Erythroblast (primary cell): ENCODE measurements at regions not wholly inside any gene's neighbourhood (a gene's known extent, or its start where the extent isn't known, plus 50 kb on each side); places are given as distances from the start of the nearest gene placed in this dataset.

Source experiments
- GATA1 ChIP-seq: IDR thresholded peaks from 2 replicates; pipeline ENCODE4 v1.6.1; 2011; ENCODE audit warnings: low read depth, mild to moderate bottlenecking, control low read depth, low read length, moderate library complexity
- POLR2A ChIP-seq: IDR thresholded peaks from 2 replicates; pipeline ENCODE4 v1.6.1; 2011; ENCODE audit warnings: mild to moderate bottlenecking, low read length

- TF ChIP-seq POLR2A (no peak), GATA1 (no peak)
These were observed 233.3 kb upstream of the SSTR1 start for GRCh38 chr14:37974421-37974820.
